ENCODE measurements at regions not wholly inside any gene's neighbourhood (a gene's known extent, or its start where the extent isn't known, plus 50 kb on each side); places are given as distances from the start of the nearest gene placed in this dataset.
"Not testable (repeated sequence)": the region's sequence is repeated elsewhere in the genome, so short reads cannot be mapped to it uniquely, and the experiment has no call there.

DNA sequence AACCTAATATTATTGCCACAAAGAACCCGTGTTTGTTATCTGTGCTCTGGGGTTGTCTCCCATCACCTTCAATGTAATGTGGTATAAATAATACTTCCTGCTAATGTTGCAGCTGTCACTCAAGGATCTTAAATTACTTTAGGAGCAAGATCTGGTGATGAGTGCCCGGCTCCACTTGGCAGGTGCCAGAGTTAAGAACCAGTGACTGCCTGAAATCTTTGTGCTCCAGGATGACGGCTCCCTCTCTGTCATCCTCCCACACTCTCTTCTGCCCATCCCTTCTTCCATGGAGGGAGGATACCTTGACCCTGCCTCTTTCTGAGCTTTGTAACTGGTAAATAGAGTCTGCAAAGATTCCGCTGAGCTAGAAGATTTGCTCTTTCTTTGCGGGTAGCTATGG is 100.4 kb upstream of the SEC22B start:
- H3K36me3 ChIP-seq (ENCODE audit: insufficient read depth, low read length); H3K9me3 ChIP-seq (ENCODE audit: low read length); H3F3A ChIP-seq (ENCODE audit: insufficient read depth, low read length); H3K27ac ChIP-seq (ENCODE audit: low read depth, low read length, poor library complexity, severe bottlenecking); H3K27me3 ChIP-seq (ENCODE audit: insufficient read depth, low read length); H3K79me2 ChIP-seq (ENCODE audit: insufficient read depth, low read length); H3K9me2 ChIP-seq (ENCODE audit: low read depth, low read length); H3K4me1 ChIP-seq (ENCODE audit: insufficient read depth, low read length, severe bottlenecking); H4K20me1 ChIP-seq (ENCODE audit: insufficient read depth, low read length); H3K4me2 ChIP-seq (ENCODE audit: low read length); H3K4me3 ChIP-seq (ENCODE audit: low read depth, low read length, poor library complexity, severe bottlenecking); H3K9ac ChIP-seq (ENCODE audit: low read length); H2AFZ ChIP-seq (ENCODE audit: low read length): not testable (repeated sequence)

DNA sequence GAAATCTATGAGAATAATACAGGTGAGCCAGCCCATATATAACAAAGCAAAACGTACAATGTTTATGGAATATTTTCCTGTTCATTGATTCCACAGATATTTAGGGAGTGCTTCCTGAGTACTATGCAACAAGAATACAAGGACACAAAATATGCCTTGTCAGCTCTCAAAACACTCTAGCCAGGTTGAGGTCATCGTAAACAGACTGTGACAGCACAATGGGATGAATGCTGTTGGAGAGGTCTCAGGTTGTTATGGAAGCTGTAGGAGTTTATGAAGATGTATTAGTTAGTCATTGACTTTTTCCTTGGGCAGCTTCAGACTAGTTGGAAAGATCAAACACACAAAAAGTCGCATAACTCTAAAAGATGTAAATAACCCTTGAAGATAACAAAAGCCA is 98.1 kb upstream of the SEC22B start:
- not testable (repeated sequence) for H3K4me2 ChIP-seq (ENCODE audit: low read length); H3K27ac ChIP-seq (ENCODE audit: low read depth, low read length, poor library complexity, severe bottlenecking); H3K9ac ChIP-seq (ENCODE audit: low read length); H3K4me3 ChIP-seq (ENCODE audit: low read depth, low read length, poor library complexity, severe bottlenecking); H4K20me1 ChIP-seq (ENCODE audit: insufficient read depth, low read length); H3K4me1 ChIP-seq (ENCODE audit: insufficient read depth, low read length, severe bottlenecking); H3K36me3 ChIP-seq (ENCODE audit: insufficient read depth, low read length); H3K27me3 ChIP-seq (ENCODE audit: insufficient read depth, low read length); H3K9me3 ChIP-seq (ENCODE audit: low read length); H3F3A ChIP-seq (ENCODE audit: insufficient read depth, low read length); H2AFZ ChIP-seq (ENCODE audit: low read length); H3K79me2 ChIP-seq (ENCODE audit: insufficient read depth, low read length); H3K9me2 ChIP-seq (ENCODE audit: low read depth, low read length)

DNA sequence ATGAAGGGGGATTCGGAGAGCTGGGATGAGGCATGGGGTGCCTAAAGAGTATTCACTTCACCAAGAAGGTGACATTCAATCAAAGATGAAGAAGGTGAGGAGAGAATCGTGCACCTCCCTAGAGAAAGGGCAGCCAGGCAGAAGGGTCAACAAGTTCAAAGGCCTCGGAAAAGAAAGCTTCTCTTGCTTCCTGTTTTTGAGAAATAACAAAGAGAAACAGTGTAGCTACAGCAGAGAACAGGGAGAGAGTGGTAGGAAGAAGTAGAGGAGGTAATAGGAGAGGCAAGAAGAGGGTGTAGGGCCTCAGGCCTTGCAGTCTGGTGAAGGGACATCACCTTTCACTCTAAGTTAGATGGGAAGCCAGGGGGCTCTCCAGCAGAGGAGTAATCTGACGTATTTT is 97.0 kb upstream of the SEC22B start:
- not testable (repeated sequence) for H3K9me3 ChIP-seq (ENCODE audit: low read length); H3F3A ChIP-seq (ENCODE audit: insufficient read depth, low read length); H3K4me3 ChIP-seq (ENCODE audit: low read depth, low read length, poor library complexity, severe bottlenecking); H4K20me1 ChIP-seq (ENCODE audit: insufficient read depth, low read length); H3K9ac ChIP-seq (ENCODE audit: low read length); H3K27ac ChIP-seq (ENCODE audit: low read depth, low read length, poor library complexity, severe bottlenecking); H2AFZ ChIP-seq (ENCODE audit: low read length); H3K79me2 ChIP-seq (ENCODE audit: insufficient read depth, low read length); H3K36me3 ChIP-seq (ENCODE audit: insufficient read depth, low read length); H3K4me2 ChIP-seq (ENCODE audit: low read length); H3K9me2 ChIP-seq (ENCODE audit: low read depth, low read length); H3K27me3 ChIP-seq (ENCODE audit: insufficient read depth, low read length); H3K4me1 ChIP-seq (ENCODE audit: insufficient read depth, low read length, severe bottlenecking)

DNA sequence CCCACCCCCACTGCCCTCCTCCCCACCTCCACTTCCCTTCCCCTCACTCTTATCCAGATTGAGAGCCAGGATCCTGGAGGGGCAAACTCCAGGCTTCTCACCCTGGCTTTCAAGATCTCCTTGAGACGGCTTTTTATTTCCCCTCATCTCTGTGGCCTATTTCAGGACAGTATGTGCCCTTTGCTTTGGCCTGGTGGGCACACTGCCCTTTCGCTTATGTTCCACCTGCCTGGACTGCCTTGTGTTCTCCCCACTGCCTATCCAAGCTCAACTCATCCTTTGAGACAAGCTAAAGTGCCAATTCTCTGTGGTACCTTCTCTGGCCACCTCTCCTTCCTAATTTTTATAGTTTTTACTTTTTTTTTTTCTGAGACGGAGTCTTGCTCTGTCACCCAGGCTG is 95.9 kb upstream of the SEC22B start:
- not testable (repeated sequence) for H3K4me2 ChIP-seq (ENCODE audit: low read length); H3K79me2 ChIP-seq (ENCODE audit: insufficient read depth, low read length); H3K9ac ChIP-seq (ENCODE audit: low read length); H3K4me1 ChIP-seq (ENCODE audit: insufficient read depth, low read length, severe bottlenecking); H3K4me3 ChIP-seq (ENCODE audit: low read depth, low read length, poor library complexity, severe bottlenecking); H3K9me2 ChIP-seq (ENCODE audit: low read depth, low read length); H3K36me3 ChIP-seq (ENCODE audit: insufficient read depth, low read length); H4K20me1 ChIP-seq (ENCODE audit: insufficient read depth, low read length); H3K9me3 ChIP-seq (ENCODE audit: low read length); H2AFZ ChIP-seq (ENCODE audit: low read length); H3F3A ChIP-seq (ENCODE audit: insufficient read depth, low read length); H3K27ac ChIP-seq (ENCODE audit: low read depth, low read length, poor library complexity, severe bottlenecking); H3K27me3 ChIP-seq (ENCODE audit: insufficient read depth, low read length)

DNA sequence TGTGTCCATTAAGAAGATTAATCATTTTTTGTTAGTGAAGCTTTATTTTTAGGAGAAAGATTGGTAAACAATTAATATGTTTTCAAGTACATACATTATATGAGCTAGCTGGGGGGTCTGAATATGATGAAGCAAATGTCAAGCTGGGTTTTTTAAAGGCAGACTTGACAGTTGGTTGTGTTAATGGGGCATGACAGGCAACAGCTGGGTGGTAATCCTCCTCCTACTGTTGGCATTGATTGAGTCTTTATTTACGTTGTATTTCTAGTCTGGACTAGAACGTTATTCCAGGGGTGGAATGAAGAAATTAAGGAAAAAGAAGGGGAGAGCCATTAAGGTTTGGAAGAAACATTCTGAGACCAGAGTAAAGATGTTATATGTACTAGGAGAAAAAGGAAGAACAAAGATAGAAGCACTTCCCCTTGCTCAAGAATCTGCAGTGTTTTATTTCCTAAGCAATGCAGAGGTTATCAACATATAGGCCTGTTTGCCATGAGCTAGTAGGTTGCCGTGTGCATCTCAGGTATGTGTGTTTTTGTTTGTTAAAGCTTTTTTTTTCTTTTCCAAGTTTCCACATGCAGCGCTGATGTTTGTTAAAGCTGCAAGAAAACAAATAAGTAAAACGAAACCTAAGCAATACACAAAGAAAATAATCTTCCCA is 95.4 kb upstream of the SEC22B start:
- not testable (repeated sequence) for H3K4me1 ChIP-seq (ENCODE audit: insufficient read depth, low read length, severe bottlenecking); H3K9me2 ChIP-seq (ENCODE audit: low read depth, low read length); H3K9me3 ChIP-seq (ENCODE audit: low read length); H3K9ac ChIP-seq (ENCODE audit: low read length); H3K79me2 ChIP-seq (ENCODE audit: insufficient read depth, low read length); H3K36me3 ChIP-seq (ENCODE audit: insufficient read depth, low read length); H3F3A ChIP-seq (ENCODE audit: insufficient read depth, low read length); H3K27me3 ChIP-seq (ENCODE audit: insufficient read depth, low read length); H2AFZ ChIP-seq (ENCODE audit: low read length); H4K20me1 ChIP-seq (ENCODE audit: insufficient read depth, low read length); H3K27ac ChIP-seq (ENCODE audit: low read depth, low read length, poor library complexity, severe bottlenecking); H3K4me2 ChIP-seq (ENCODE audit: low read length); H3K4me3 ChIP-seq (ENCODE audit: low read depth, low read length, poor library complexity, severe bottlenecking)

DNA sequence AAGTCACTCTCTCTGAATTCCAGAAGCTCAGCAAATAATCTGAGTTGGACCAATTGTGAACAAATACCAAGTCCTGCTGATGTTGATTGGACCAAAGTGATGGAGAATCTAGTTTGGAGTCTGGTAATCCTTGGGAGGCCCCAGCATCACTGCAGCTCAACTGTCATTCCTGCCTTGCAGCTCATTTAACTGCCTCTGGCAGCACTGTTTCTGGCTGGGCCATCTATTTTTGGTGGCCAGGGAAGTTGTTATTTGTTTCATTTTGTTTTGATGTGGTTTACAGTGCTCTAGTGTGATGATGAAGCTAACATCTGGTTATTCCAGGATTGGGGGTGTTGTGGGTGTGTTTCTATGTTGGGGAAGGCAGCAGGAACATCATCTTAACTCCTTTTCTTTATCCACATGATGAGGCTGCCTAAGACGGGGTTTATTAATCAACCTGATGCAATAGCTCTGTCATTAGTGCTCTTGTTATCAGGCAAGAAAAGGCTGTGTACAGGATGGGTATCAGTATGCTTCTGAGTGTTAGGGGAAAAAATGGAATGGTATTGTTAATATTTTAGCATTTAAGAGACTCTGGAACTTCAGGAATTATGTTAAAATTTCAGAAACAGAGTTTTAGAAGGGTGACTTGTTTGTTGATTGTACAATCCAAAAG is 91.7 kb upstream of the SEC22B start:
- H3K4me1 ChIP-seq (ENCODE audit: insufficient read depth, low read length, severe bottlenecking); H3K79me2 ChIP-seq (ENCODE audit: insufficient read depth, low read length); H2AFZ ChIP-seq (ENCODE audit: low read length); H3K4me3 ChIP-seq (ENCODE audit: low read depth, low read length, poor library complexity, severe bottlenecking); H3K9ac ChIP-seq (ENCODE audit: low read length); H3F3A ChIP-seq (ENCODE audit: insufficient read depth, low read length); H3K36me3 ChIP-seq (ENCODE audit: insufficient read depth, low read length); H4K20me1 ChIP-seq (ENCODE audit: insufficient read depth, low read length); H3K27ac ChIP-seq (ENCODE audit: low read depth, low read length, poor library complexity, severe bottlenecking); H3K9me2 ChIP-seq (ENCODE audit: low read depth, low read length); H3K4me2 ChIP-seq (ENCODE audit: low read length); H3K27me3 ChIP-seq (ENCODE audit: insufficient read depth, low read length); H3K9me3 ChIP-seq (ENCODE audit: low read length): not testable (repeated sequence)

DNA sequence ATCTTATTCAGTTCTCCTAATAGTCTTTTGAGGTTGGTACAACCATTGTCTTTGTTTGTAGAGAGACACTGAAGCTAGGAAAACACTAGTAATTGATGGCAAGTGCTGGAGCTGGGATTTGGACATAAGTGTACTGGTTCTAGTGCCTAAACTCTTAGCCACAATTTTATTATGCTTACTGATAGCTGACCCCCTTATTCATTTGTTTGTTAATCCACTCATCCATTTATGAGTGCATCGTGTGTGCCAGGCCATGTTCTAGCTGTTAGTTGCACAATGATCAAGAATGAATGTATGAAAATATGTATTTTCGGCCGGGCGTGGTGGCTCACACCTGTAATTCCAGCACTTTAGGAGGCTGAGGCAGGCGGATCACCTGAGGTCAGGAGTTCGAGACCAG is 88.2 kb upstream of the SEC22B start:
- H4K20me1 ChIP-seq (ENCODE audit: insufficient read depth, low read length); H3K4me2 ChIP-seq (ENCODE audit: low read length); H3K27ac ChIP-seq (ENCODE audit: low read depth, low read length, poor library complexity, severe bottlenecking); H2AFZ ChIP-seq (ENCODE audit: low read length); H3K79me2 ChIP-seq (ENCODE audit: insufficient read depth, low read length); H3K36me3 ChIP-seq (ENCODE audit: insufficient read depth, low read length); H3F3A ChIP-seq (ENCODE audit: insufficient read depth, low read length); H3K9me3 ChIP-seq (ENCODE audit: low read length); H3K9me2 ChIP-seq (ENCODE audit: low read depth, low read length); H3K4me1 ChIP-seq (ENCODE audit: insufficient read depth, low read length, severe bottlenecking); H3K4me3 ChIP-seq (ENCODE audit: low read depth, low read length, poor library complexity, severe bottlenecking); H3K27me3 ChIP-seq (ENCODE audit: insufficient read depth, low read length); H3K9ac ChIP-seq (ENCODE audit: low read length): not testable (repeated sequence)

Data from OCI-LY1 (cell line).